ENCODE measurements at regions not wholly inside any gene's neighbourhood (a gene's known extent, or its start where the extent isn't known, plus 50 kb on each side); places are given as distances from the start of the nearest gene placed in this dataset.

- 57 to 67% methylated on average over 22 of the region's 22 CpGs for WGBS, 2 donors
- intact Hi-C loops (cut with DNase I; ENCODE audit: low total_unique reads), result no loop called here
- DNase-seq (ENCODE audit: low spot score in 2 of 2), result peak in 1 of 2 donors; percentile 79
- H3K4me3 ChIP-seq (ENCODE audit: low read depth, poor library complexity, severe bottlenecking), result no peak overlapping the region
- TF ChIP-seq POLR2A (IDR thresholded peaks at IDR 0.05), result no peak
- no peak for TF ChIP-seq CTCF (IDR thresholded peaks at IDR 0.05)
Observed at GRCh38 chr2:236855866-236856847, 229.5 kb upstream of the COPS8 start.

GRCh38 chr2:236856848-236857235 is 228.8 kb upstream of the COPS8 start:
- no peak overlapping the region for H3K4me3 ChIP-seq (ENCODE audit: low read depth, poor library complexity, severe bottlenecking)
- no peak for DNase-seq (ENCODE audit: low spot score in 2 of 2)
- intact Hi-C loops (cut with DNase I; ENCODE audit: low total_unique reads), result no loop called here
- WGBS, 2 donors, result 77 to 86% methylated on average over 3 of the region's 3 CpGs
- TF ChIP-seq POLR2A (IDR thresholded peaks at IDR 0.05) (no peak), CTCF (IDR thresholded peaks at IDR 0.05) (no peak)

- peak in 1 of 2 donors; percentile 72 for DNase-seq (ENCODE audit: low spot score in 2 of 2)
- TF ChIP-seq POLR2A (IDR thresholded peaks at IDR 0.05), result no peak
- TF ChIP-seq CTCF (IDR thresholded peaks at IDR 0.05), result no peak
- H3K4me3 ChIP-seq (ENCODE audit: low read depth, poor library complexity, severe bottlenecking), result no peak overlapping the region
- 81 to 89% methylated on average over 7 to 8 of the region's 10 CpGs for WGBS, 2 donors
- intact Hi-C loops (cut with DNase I; ENCODE audit: low total_unique reads), result no loop called here
Observed at GRCh38 chr2:236857246-236857645, 228.4 kb upstream of the COPS8 start.

- no peak for TF ChIP-seq POLR2A (IDR thresholded peaks at IDR 0.05)
- TF ChIP-seq CTCF (IDR thresholded peaks at IDR 0.05), result no peak
- 86 to 87% methylated on average over 7 of the region's 7 CpGs for WGBS, 2 donors
- peak in 1 of 2 donors; percentile 62 for DNase-seq (ENCODE audit: low spot score in 2 of 2)
- intact Hi-C loops (cut with DNase I; ENCODE audit: low total_unique reads), result no loop called here
- no peak overlapping the region for H3K4me3 ChIP-seq (ENCODE audit: low read depth, poor library complexity, severe bottlenecking)
Observed at GRCh38 chr2:236857781-236858180, 227.9 kb upstream of the COPS8 start.

- DNase-seq (ENCODE audit: low spot score in 2 of 2), result peak in 1 of 2 donors; percentile 74
Observed at GRCh38 chr2:236858661-236859060, 227.0 kb upstream of the COPS8 start.

More at GRCh38 chr2:236858661-236859060, 227.0 kb upstream of the COPS8 start:
- H3K4me3 ChIP-seq (ENCODE audit: low read depth, poor library complexity, severe bottlenecking), result no peak overlapping the region
- WGBS, 2 donors, result 46 to 64% methylated on average over 5 of the region's 5 CpGs
- intact Hi-C loops (cut with DNase I; ENCODE audit: low total_unique reads), result no loop called here
- no peak for TF ChIP-seq POLR2A (IDR thresholded peaks at IDR 0.05)
- no peak for TF ChIP-seq CTCF (IDR thresholded peaks at IDR 0.05)
